HCT116 (cell line): ENCODE measurements at regions not wholly inside any gene's neighbourhood (a gene's known extent, or its start where the extent isn't known, plus 50 kb on each side); places are given as distances from the start of the nearest gene placed in this dataset.

Experiments
- ATAC-seq: fragments of 200-7000 bp; cut with Tn5 transposase; 2 replicates; pipeline ENCODE4 v1.9.1; 2020; ENCODE audit warnings: mild to moderate bottlenecking, moderate library complexity
- BruUV-seq: library from RNA; stranded (reverse); fragments of 400-500 nt; replicated peaks from 2 replicates; lab custom pipeline; 2021; lab: Mats Ljungman, UMichigan
- CTCF ChIA-PET: fragments of 300-600 bp; sonication (Branson Sonifier 250); formaldehyde crosslinking; loops from one replicate; lab custom pipeline; 2021; ENCODE audit warnings: antibody characterized with exemption; lab: Charles Lee
- POLR2A ChIA-PET: fragments of 300-600, 350-600 bp; sonication (Branson Sonifier 250); formaldehyde crosslinking; loops from one replicate; lab custom pipeline; 2021; ENCODE audit warnings: antibody characterized with exemption; lab: Charles Lee
- RAD21 ChIA-PET, 2 experiments: fragments of 300-600 bp; sonication (Branson Sonifier 250); formaldehyde crosslinking; loops; one replicate each; lab custom pipeline; 2023; ENCODE audit warnings: low total read pairs in 2 of 2; ENCODE audit not compliant: uncharacterized antibody in 2 of 2, unreplicated experiment in 2 of 2, low non-redundant PET in 1 of 2; lab: Charles Lee
- DNase-seq: peaks from one replicate; pipeline ENCODE4 v3.0.0-alpha.2; 2010; ENCODE audit warnings: low read depth, low spot score
- H2AFZ ChIP-seq: fragments of 200-600 bp; shearing (Covaris generic), sonication (generic); 2 replicates; pipeline ENCODE4 v1.6.1; 2017; ENCODE audit warnings: low read depth, mixed run types, mixed read lengths, antibody characterized with exemption, low read length; ENCODE audit not compliant: poor library complexity, severe bottlenecking
- H3K27ac ChIP-seq: 2 replicates; pipeline ENCODE4 v1.5.1; 2012; ENCODE audit warnings: low read depth, low read length
- H3K27me3 ChIP-seq: fragments of 200-600 bp; sonication (generic); 2 replicates; pipeline ENCODE4 v1.6.1; 2016; ENCODE audit warnings: mixed run types, low read length, mixed read lengths; ENCODE audit not compliant: insufficient read depth
- H3K36me3 ChIP-seq, 2 experiments: fragments of 200-500 bp in 1 of 2; fragments of 200-600 bp in 1 of 2; sonication (Bioruptor generic) in 1 of 2; sonication (generic) in 1 of 2; 2 replicates each; pipeline versions ENCODE4 v1.5.1 to v1.6.1; 2014 to 2016; ENCODE audit warnings: low read length in 2 of 2, inconsistent platforms in 1 of 2, mixed read lengths in 1 of 2, mixed run types in 1 of 2; ENCODE audit not compliant: insufficient read depth in 2 of 2, control insufficient read depth in 1 of 2
- H3K4me1 ChIP-seq, 2 experiments: fragments of 200-600 bp in 1 of 2; sonication (generic) in 1 of 2; 2 replicates each; pipeline versions ENCODE4 v1.5.1 to v1.6.1; 2012 to 2017; ENCODE audit warnings: low read length in 2 of 2, inconsistent platforms in 1 of 2, mild to moderate bottlenecking in 1 of 2, mixed read lengths in 1 of 2, mixed run types in 1 of 2, moderate library complexity in 1 of 2; ENCODE audit not compliant: insufficient read depth in 2 of 2, control insufficient read depth in 1 of 2
- H3K4me2 ChIP-seq: fragments of 200-600 bp; sonication (generic); 2 replicates; pipeline ENCODE4 v1.6.1; 2017; ENCODE audit warnings: mixed run types, low read length, mixed read lengths
- H3K4me3 ChIP-seq, 2 experiments: fragments of 200-600 bp in 1 of 2; sonication (generic) in 1 of 2; replicated peaks in 1 of 2; 2 replicates each; pipeline ENCODE4 v1.5.1; 2011 to 2016; ENCODE audit warnings: low read length in 2 of 2, control low read depth in 1 of 2, low read depth in 1 of 2, mild to moderate bottlenecking in 1 of 2, mixed read lengths in 1 of 2, mixed run types in 1 of 2
- H3K79me2 ChIP-seq: fragments of 200-600 bp; sonication (generic); 2 replicates; pipeline ENCODE4 v1.6.1; 2017; ENCODE audit warnings: mild to moderate bottlenecking, mixed run types, low read length, moderate library complexity, mixed read lengths; ENCODE audit not compliant: insufficient read depth
- H3K9ac ChIP-seq: fragments of 200-600 bp; sonication (generic); 2 replicates; pipeline ENCODE4 v1.6.1; 2016; ENCODE audit warnings: low read length, mixed read lengths
- H3K9me2 ChIP-seq: fragments of 200-600 bp; sonication (generic), shearing (Covaris generic); 2 replicates; pipeline ENCODE4 v1.6.1; 2017; ENCODE audit warnings: mixed run types, mild to moderate bottlenecking, moderate library complexity; ENCODE audit not compliant: insufficient read depth
- H3K9me3 ChIP-seq, 2 experiments: fragments of 200-500 bp in 1 of 2; fragments of 200-600 bp in 1 of 2; sonication (Bioruptor generic) in 1 of 2; sonication (generic) in 1 of 2; 2 replicates each; pipeline ENCODE4 v1.6.1; 2014 to 2017; ENCODE audit warnings: low read length in 2 of 2, mixed read lengths in 2 of 2, inconsistent platforms in 1 of 2, low read depth in 1 of 2, mild to moderate bottlenecking in 1 of 2, mixed run types in 1 of 2, moderate library complexity in 1 of 2; ENCODE audit not compliant: control insufficient read depth in 1 of 2, insufficient read depth in 1 of 2
- H4K20me1 ChIP-seq: fragments of 200-600 bp; sonication (generic), shearing (Covaris generic); 2 replicates; pipeline ENCODE4 v1.6.1; 2017; ENCODE audit warnings: mixed run types, mild to moderate bottlenecking, moderate library complexity; ENCODE audit not compliant: insufficient read depth
- ATF3 ChIP-seq: IDR thresholded peaks from 2 replicates; pipeline ENCODE4 v1.6.1; 2012
- CBX3 ChIP-seq: IDR thresholded peaks from 2 replicates; pipeline ENCODE4 v1.6.1; 2012; ENCODE audit warnings: low read depth
- CEBPB ChIP-seq: IDR thresholded peaks from 2 replicates; pipeline ENCODE4 v1.6.1; 2012; ENCODE audit warnings: low read depth
- CTCF ChIP-seq, 3 experiments: fragments of 200-600 bp in 1 of 3; sonication (generic) in 1 of 3; IDR thresholded peaks in 2 of 3; conservative IDR thresholded peaks in 1 of 3; 2 replicates each; pipeline ENCODE4 v1.5.1; 2012 to 2017; ENCODE audit warnings: low read depth in 2 of 3, low read length in 2 of 3, antibody characterized with exemption in 1 of 3, borderline replicate concordance in 1 of 3, control low read depth in 1 of 3, mild to moderate bottlenecking in 1 of 3, mixed read lengths in 1 of 3, mixed run types in 1 of 3, moderate library complexity in 1 of 3; ENCODE audit not compliant: insufficient read depth in 1 of 3
- EGR1 ChIP-seq: IDR thresholded peaks from 2 replicates; pipeline ENCODE4 v1.6.1; 2012; ENCODE audit warnings: low read depth
- ELF1 ChIP-seq: IDR thresholded peaks from 2 replicates; pipeline ENCODE4 v1.6.1; 2012; ENCODE audit warnings: low read depth, borderline replicate concordance
- EZH2phosphoT487 ChIP-seq: fragments of 200-600 bp; IDR thresholded peaks from 2 replicates; pipeline ENCODE4 v1.6.1; 2018; ENCODE audit warnings: antibody characterized with exemption, borderline replicate concordance
- FOSL1 ChIP-seq: IDR thresholded peaks from 2 replicates; pipeline ENCODE4 v1.6.1; 2012; ENCODE audit warnings: low read depth
- JUND ChIP-seq: IDR thresholded peaks from 2 replicates; pipeline ENCODE4 v1.6.1; 2012
- POLR2A ChIP-seq: IDR thresholded peaks from 2 replicates; pipeline ENCODE4 v1.7.0; 2011; ENCODE audit warnings: borderline replicate concordance; ENCODE audit not compliant: insufficient read depth, insufficient read length; ENCODE audit errors: extremely low read depth
- POLR2AphosphoS5 ChIP-seq: IDR thresholded peaks from 2 replicates; pipeline ENCODE4 v1.6.1; 2011; ENCODE audit warnings: mild to moderate bottlenecking, low read depth, low read length, moderate library complexity
- RAD21 ChIP-seq: IDR thresholded peaks from 2 replicates; pipeline ENCODE4 v1.6.1; 2012; ENCODE audit warnings: low read depth, mild to moderate bottlenecking
- SP1 ChIP-seq: IDR thresholded peaks from 2 replicates; pipeline ENCODE4 v1.6.1; 2012; ENCODE audit warnings: low read depth
- SRF ChIP-seq: IDR thresholded peaks from 2 replicates; pipeline ENCODE4 v1.6.1; 2012; ENCODE audit warnings: low read depth
- TCF7L2 ChIP-seq: IDR thresholded peaks from 2 replicates; pipeline ENCODE4 v1.7.0; 2011; ENCODE audit warnings: borderline replicate concordance, inconsistent platforms; ENCODE audit not compliant: insufficient read depth, insufficient read length; ENCODE audit errors: extremely low read depth
- YY1 ChIP-seq: IDR thresholded peaks from 2 replicates; pipeline ENCODE4 v1.6.1; 2011; ENCODE audit warnings: low read length, low read depth, moderate library complexity, mild to moderate bottlenecking; ENCODE audit not compliant: insufficient replicate concordance; ENCODE audit errors: extremely low read depth
- ZBTB33 ChIP-seq: IDR thresholded peaks from 2 replicates; pipeline ENCODE4 v1.6.1; 2011; ENCODE audit warnings: mild to moderate bottlenecking, low read length, moderate library complexity; ENCODE audit not compliant: insufficient replicate concordance; ENCODE audit errors: extremely low read depth
- ZFX ChIP-seq: fragments of 450-650 bp; IDR thresholded peaks from 2 replicates; pipeline ENCODE4 v1.6.1; 2017
- ZNF274 ChIP-seq: fragments of 200-500 bp; sonication (Bioruptor generic); IDR thresholded peaks from 2 replicates; pipeline ENCODE4 v1.6.1; 2014; ENCODE audit warnings: mild to moderate bottlenecking, low read depth, low read length, inconsistent platforms
- intact Hi-C: fragments of 100-400 bp; cut with micrococcal nuclease; formaldehyde crosslinking; loops from 2 replicates; pipeline ENCODE4 v1.10.0; 2022
- TF ChIP-seq, protein P1 (sequence below): IDR thresholded peaks from 2 replicates; pipeline ENCODE4 v1.6.1; 2012

GRCh38 chr10:55062349-55062748, 261.3 kb upstream of the PCDH15 start:
- TF ChIP-seq TCF7L2 (no peak), JUND (no peak), ZNF274 (no peak), POLR2A (no peak), EGR1 (no peak), ELF1 (no peak), ZBTB33 (no peak), CEBPB (no peak), ATF3 (no peak), EZH2phosphoT487 (no peak), SRF (no peak), FOSL1 (no peak), CBX3 (no peak), CTCF (IDR thresholded peaks at IDR 0.05 in 2 of 3, conservative IDR thresholded peaks at IDR 0.05 in 1 of 3; ENCODE audit: borderline replicate concordance in 1 of 3, insufficient read depth in 1 of 3, low read depth in 2 of 3, low read length in 2 of 3) (no peak), YY1 (no peak), SP1 (no peak), RAD21 (no peak), ZFX (no peak), POLR2AphosphoS5 (no peak)
- TF ChIP-seq, protein P1, sequence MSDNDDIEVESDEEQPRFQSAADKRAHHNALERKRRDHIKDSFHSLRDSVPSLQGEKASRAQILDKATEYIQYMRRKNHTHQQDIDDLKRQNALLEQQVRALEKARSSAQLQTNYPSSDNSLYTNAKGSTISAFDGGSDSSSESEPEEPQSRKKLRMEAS: no peak
- no peaks in the 10 kb centered on the region for H3K79me2 ChIP-seq
- no peak for ATAC-seq

More at GRCh38 chr10:55062349-55062748, 261.3 kb upstream of the PCDH15 start:
- Histone ChIP-seq H3K4me1 (no peaks in the 10 kb centered on the region), H3K4me2 (no peak overlapping the region), H3K9me3 (peaks cover 10 to 23% of the 10 kb centered on the region in 2 experiments; a peak in 2 of 4 replicates), H3K4me3 (no peak overlapping the region), H3K9ac (no peak overlapping the region), H2AFZ (no peak overlapping the region), H3K27me3 (no peaks in the 10 kb centered on the region), H3K36me3 (no peaks in the 10 kb centered on the region), H4K20me1 (no peaks in the 10 kb centered on the region), H3K9me2 (no peaks in the 10 kb centered on the region), H3K27ac (no peak overlapping the region)
- CTCF ChIA-PET: no interaction called here
- no peak for DNase-seq
- POLR2A ChIA-PET: no interaction called here
- RAD21 ChIA-PET: no interaction called here
- no TSS peak for BruUV-seq
- intact Hi-C loops: no loop called here
